ENCODE measurements at regions not wholly inside any gene's neighbourhood (a gene's known extent, or its start where the extent isn't known, plus 50 kb on each side); places are given as distances from the start of the nearest gene placed in this dataset.
"Not testable (repeated sequence)": the region's sequence is repeated elsewhere in the genome, so short reads cannot be mapped to it uniquely, and the experiment has no call there.

DNA sequence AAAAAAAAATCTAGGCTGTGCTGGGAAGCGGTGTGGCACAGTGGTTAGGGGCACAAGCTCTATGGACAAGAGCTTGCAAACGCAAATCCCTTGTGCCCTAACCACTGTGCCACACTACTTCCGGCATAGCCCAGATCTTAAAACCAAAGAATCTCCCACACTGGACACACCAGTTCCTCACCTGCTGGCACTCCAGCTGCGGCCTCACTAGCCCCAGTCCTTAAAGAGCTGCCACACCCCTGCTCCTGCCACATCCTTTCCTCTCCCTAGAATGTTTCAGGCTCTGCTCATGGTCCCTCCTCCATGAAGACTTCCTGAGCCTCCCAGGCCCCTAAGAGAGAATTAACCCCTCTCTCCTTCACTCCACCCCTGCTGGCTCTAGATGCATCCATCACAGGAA lies 71.8 kb upstream of the SRSF6 start:
- TF ChIP-seq, protein P1, sequence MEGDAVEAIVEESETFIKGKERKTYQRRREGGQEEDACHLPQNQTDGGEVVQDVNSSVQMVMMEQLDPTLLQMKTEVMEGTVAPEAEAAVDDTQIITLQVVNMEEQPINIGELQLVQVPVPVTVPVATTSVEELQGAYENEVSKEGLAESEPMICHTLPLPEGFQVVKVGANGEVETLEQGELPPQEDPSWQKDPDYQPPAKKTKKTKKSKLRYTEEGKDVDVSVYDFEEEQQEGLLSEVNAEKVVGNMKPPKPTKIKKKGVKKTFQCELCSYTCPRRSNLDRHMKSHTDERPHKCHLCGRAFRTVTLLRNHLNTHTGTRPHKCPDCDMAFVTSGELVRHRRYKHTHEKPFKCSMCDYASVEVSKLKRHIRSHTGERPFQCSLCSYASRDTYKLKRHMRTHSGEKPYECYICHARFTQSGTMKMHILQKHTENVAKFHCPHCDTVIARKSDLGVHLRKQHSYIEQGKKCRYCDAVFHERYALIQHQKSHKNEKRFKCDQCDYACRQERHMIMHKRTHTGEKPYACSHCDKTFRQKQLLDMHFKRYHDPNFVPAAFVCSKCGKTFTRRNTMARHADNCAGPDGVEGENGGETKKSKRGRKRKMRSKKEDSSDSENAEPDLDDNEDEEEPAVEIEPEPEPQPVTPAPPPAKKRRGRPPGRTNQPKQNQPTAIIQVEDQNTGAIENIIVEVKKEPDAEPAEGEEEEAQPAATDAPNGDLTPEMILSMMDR (IDR thresholded peaks at IDR 0.05): no peak
- no peak overlapping the region for H3K27ac Mint-ChIP-seq (ENCODE audit: unreplicated experiment)
- no peak for DNase-seq (ENCODE audit: extremely low spot score, unreplicated experiment)
- no peaks in the 10 kb centered on the region for H3K27me3 Mint-ChIP-seq (ENCODE audit: unreplicated experiment)
- H3K4me1 Mint-ChIP-seq (ENCODE audit: unreplicated experiment): no peaks in the 10 kb centered on the region
- H3K36me3 Mint-ChIP-seq (ENCODE audit: unreplicated experiment): no peaks in the 10 kb centered on the region
- no peaks in the 10 kb centered on the region for H3K9me3 Mint-ChIP-seq (ENCODE audit: unreplicated experiment)
- no peak overlapping the region for H3K4me3 Mint-ChIP-seq (ENCODE audit: unreplicated experiment)

DNA sequence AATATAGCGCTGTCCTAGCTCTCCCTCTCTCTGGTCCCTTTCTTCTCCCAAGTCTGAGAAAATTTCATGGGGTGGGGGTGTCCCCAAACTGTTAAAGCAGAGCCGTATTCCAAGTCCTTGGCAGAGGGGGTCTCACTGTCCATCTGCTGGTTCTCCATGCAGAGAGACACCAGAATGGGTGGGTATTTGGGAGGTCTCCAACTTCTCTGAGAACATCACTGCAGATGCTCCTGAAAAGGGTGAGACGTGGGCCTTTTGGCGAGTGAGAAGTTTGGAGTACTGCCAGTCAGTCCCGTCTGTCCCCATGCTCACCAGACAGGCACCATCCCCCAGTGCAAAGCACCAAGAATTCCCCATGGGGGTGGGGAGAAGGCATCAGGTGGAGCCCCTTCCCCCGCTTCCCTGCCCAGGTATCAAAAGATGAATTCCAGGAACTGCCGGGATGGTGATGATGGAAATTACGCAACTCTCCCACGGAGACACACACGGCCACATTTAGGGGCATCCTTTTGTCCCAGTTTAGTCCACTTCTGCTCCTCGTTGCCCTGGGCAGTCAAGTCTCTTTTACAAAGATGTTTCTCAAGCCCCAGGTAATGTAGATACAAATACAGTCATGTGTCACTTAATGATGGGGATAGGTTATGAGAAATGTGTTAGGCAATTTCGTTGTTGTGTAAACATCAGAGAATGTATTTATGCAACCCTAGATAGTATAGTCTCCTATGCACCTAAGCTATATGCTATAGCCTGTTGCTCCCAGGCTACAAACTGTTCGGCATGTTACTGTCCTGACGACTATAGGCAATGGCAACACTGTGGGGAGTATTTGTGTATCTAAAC lies 73.4 kb upstream of the SRSF6 start:
- no peaks in the 10 kb centered on the region for H3K4me1 Mint-ChIP-seq (ENCODE audit: unreplicated experiment)
- no peak overlapping the region for H3K27ac Mint-ChIP-seq (ENCODE audit: unreplicated experiment)
- H3K27me3 Mint-ChIP-seq (ENCODE audit: unreplicated experiment): no peaks in the 10 kb centered on the region
- H3K36me3 Mint-ChIP-seq (ENCODE audit: unreplicated experiment): no peaks in the 10 kb centered on the region
- TF ChIP-seq, protein P1 (IDR thresholded peaks at IDR 0.05): no peak
- DNase-seq (ENCODE audit: extremely low spot score, unreplicated experiment): peak; percentile 44
- no peak overlapping the region for H3K4me3 Mint-ChIP-seq (ENCODE audit: unreplicated experiment)
- peaks cover 6% of the 10 kb centered on the region for H3K9me3 Mint-ChIP-seq (ENCODE audit: unreplicated experiment)

DNA sequence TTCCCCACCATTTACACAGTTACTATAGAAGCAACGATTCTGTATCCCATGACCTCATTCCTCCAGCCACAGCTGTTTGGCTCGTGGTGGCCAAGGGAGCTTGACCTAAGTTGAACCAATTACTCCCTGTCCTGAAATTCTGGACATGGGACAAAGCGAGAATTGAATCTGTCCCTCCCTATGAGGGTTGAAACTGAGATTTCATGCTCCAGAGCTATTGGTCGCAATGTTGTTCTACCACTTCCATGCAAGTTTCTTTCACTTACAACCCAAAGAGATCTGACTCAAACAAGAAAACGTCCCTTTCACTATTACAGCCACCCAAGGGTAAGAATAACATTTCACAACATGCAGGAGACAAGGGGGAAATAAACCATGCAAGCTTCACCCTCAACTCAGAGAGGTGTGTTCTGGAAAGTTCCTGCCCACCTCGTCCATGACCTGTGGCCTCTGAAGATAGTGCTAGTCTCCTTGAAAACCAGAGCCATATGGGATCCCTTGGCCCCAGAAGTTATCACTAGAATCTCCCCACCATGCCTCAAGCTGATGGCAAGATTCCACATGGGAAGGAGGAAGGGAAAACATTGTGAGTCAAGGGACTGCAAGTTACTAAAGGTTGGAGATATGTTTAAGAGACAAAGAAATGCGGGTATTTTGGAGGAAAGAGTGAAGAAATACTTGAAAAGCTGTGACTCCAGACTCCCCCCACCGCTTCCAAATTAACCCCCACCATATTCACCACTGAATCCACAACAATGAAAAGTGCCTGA lies 74.5 kb upstream of the SRSF6 start:
- no peak overlapping the region for H3K4me3 Mint-ChIP-seq (ENCODE audit: unreplicated experiment)
- no peaks in the 10 kb centered on the region for H3K27me3 Mint-ChIP-seq (ENCODE audit: unreplicated experiment)

DNA sequence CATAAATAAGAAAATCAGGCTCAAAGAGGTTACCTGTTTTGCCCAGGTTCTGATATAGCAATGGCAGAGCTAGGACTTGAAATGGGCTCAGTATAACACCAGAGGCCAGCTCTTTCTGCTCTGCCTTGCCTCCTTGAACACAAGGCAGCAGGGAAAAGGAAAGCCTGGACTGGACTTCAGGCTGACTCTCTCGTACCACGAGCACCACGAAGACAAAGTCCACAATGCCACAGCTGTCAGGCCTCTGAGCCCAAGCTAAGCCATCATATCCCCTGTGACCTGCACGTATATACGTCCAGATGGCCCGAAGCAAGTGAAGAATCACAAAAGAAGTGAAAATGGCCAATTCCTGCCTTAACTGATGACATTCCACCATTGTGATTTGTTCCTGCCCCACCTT lies 75.6 kb upstream of the SRSF6 start:
- not testable (repeated sequence) for H3K4me1 Mint-ChIP-seq (ENCODE audit: unreplicated experiment); H3K27me3 Mint-ChIP-seq (ENCODE audit: unreplicated experiment); H3K9me3 Mint-ChIP-seq (ENCODE audit: unreplicated experiment); H3K4me3 Mint-ChIP-seq (ENCODE audit: unreplicated experiment); H3K27ac Mint-ChIP-seq (ENCODE audit: unreplicated experiment); H3K36me3 Mint-ChIP-seq (ENCODE audit: unreplicated experiment)
- peak; percentile 44 for DNase-seq (ENCODE audit: extremely low spot score, unreplicated experiment)

More for the DNA sequence above, 74.5 kb upstream of the SRSF6 start:
- TF ChIP-seq, protein P1 (IDR thresholded peaks at IDR 0.05): no peak
- H3K4me1 Mint-ChIP-seq (ENCODE audit: unreplicated experiment): no peaks in the 10 kb centered on the region
- H3K27ac Mint-ChIP-seq (ENCODE audit: unreplicated experiment): no peak overlapping the region
- H3K36me3 Mint-ChIP-seq (ENCODE audit: unreplicated experiment): no peaks in the 10 kb centered on the region
- DNase-seq (ENCODE audit: extremely low spot score, unreplicated experiment): peak; percentile 32
- H3K9me3 Mint-ChIP-seq (ENCODE audit: unreplicated experiment): peaks cover 6% of the 10 kb centered on the region

DNA sequence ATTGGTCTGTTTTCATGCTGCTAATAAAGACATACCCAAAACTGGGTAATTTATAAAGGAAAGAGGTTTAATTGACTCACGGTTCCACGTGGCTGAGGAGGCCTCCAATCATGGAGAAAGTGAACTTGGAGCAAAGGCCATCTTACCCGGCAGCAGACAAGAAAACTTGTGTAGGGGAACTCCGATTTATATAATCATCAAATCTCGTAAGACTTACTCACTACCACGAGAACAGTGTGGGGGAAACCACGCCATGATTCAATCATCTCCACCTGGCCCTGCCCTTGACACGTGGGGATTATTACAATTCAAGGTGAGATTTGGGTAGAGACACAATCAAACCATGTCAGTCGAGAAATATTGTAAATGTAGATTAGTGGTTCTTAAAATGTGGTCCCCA lies 76.2 kb upstream of the SRSF6 start:
- H3K4me1 Mint-ChIP-seq (ENCODE audit: unreplicated experiment); H3K27me3 Mint-ChIP-seq (ENCODE audit: unreplicated experiment); H3K4me3 Mint-ChIP-seq (ENCODE audit: unreplicated experiment); H3K9me3 Mint-ChIP-seq (ENCODE audit: unreplicated experiment); H3K36me3 Mint-ChIP-seq (ENCODE audit: unreplicated experiment); H3K27ac Mint-ChIP-seq (ENCODE audit: unreplicated experiment): not testable (repeated sequence)
- DNase-seq (ENCODE audit: extremely low spot score, unreplicated experiment): peak; percentile 44

All from osteocyte (in vitro differentiated cells).